Fibroblast of mammary gland (primary cell): ENCODE measurements at regions not wholly inside any gene's neighbourhood (a gene's known extent, or its start where the extent isn't known, plus 50 kb on each side); places are given as distances from the start of the nearest gene placed in this dataset.

Experiments used
- DNase-seq: peaks from one replicate; pipeline ENCODE4 v3.0.0-alpha.2; 2010; ENCODE audit warnings: low read depth
- H3K4me3 ChIP-seq: 2 replicates; pipeline ENCODE4 v1.5.1; 2011; ENCODE audit warnings: low read depth, mild to moderate bottlenecking, low read length, moderate library complexity; ENCODE audit not compliant: control insufficient read depth
- TF ChIP-seq, protein P1 (sequence below): conservative IDR thresholded peaks from 2 replicates; pipeline ENCODE4 v1.5.1; 2011; ENCODE audit warnings: low read depth, low read length, inconsistent platforms; ENCODE audit not compliant: control insufficient read depth, insufficient read depth

DNA sequence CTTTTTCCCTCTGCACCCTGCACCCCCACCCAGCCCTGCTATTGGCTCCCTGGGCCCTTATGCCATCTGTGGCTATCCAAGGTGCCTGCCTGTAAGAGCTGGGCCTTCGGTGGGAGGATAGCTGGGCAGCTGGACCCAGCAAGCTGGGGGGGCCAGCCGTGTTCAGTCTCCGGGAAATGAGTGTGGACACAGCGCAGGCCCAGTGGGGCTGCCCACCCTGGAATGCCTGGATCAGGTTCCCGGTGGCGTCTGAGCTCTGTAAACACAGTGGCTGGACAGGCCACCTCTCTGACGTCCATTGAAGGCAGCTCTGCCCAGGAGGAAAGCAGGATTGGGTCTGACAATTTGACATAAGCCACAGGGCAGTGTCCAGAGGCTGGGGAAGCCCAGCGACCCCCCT is 127.8 kb downstream of the FOXD2 start:
- DNase-seq, result no peak
- TF ChIP-seq, protein P1, sequence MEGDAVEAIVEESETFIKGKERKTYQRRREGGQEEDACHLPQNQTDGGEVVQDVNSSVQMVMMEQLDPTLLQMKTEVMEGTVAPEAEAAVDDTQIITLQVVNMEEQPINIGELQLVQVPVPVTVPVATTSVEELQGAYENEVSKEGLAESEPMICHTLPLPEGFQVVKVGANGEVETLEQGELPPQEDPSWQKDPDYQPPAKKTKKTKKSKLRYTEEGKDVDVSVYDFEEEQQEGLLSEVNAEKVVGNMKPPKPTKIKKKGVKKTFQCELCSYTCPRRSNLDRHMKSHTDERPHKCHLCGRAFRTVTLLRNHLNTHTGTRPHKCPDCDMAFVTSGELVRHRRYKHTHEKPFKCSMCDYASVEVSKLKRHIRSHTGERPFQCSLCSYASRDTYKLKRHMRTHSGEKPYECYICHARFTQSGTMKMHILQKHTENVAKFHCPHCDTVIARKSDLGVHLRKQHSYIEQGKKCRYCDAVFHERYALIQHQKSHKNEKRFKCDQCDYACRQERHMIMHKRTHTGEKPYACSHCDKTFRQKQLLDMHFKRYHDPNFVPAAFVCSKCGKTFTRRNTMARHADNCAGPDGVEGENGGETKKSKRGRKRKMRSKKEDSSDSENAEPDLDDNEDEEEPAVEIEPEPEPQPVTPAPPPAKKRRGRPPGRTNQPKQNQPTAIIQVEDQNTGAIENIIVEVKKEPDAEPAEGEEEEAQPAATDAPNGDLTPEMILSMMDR, result no peak
- no peak overlapping the region for H3K4me3 ChIP-seq

DNA sequence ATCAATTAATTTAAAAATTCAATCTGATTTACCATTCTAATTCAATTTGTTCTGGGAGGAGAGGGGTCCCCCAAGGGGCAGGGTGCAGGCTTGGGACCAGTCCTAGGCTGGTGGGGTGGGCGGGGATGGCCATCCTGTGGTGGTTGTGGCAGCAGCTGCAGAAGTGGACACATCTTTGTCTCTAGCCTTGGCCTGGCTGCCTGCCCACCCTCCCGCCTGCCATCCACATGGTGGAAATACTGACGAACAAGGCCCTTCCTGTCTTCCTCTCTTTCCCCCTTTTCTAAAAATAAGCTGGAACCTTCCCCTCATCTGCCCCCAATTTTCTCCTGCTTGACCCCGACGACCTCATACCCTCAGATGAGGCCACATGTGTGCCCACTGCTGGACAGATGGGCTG is 130.9 kb downstream of the FOXD2 start:
- no peak overlapping the region for H3K4me3 ChIP-seq
- DNase-seq, result no peak
- TF ChIP-seq, protein P1, result no peak

DNA sequence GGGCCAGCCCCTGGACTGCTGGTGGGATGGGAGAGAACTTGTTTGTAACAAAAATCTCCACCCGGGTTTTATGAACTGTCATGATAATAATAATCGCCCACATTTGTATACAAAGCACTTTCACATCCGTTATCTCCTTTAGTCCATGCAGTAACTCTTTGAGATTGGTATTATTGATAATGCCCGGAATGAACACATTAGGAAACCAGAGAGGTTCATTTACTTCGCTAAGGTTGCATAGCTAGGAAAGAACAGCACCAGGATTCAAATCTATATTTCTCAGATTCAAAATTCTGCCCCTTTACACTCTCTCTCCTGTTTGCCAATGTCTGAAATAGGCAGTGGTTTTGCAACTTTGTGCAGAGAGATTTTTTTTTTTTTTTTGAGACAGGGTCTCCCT is 131.4 kb downstream of the FOXD2 start:
- TF ChIP-seq, protein P1, result no peak
- no peak for DNase-seq

DNA sequence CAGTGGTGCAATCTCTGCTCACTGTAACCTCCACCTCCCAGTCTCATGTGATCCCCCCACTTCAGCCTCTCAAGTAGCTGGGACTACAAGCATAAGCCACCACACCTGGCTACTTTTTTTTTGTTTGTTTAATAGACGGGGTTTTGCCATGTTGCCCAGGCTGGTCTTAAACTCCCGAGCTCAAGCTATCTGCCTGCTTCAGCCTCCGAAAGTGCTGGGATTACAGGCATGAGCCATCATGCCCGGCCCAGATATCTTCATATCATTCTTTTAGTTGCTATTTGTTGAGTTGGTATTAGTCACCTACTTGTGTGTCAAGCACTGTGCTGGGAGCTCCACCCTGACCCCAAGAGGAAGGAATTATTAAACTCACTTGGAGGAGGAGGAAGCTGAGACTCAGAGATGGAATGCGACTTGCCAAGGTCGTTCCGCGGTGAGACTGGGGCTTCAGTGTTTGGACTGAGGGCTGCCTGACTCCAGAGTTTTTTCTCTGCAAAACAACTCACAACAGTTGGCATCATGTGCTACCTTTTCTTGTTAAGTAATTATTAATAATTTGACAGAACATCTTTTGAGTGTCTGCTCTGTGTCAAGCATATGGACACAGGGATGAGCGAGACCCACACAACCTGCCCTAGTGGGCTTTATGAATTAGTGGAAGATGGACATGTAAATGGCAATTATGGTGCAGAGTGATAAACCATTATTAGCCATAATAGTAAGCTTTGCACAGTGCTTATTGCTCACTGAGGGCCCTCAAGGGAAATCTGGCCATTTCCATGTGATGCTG is 132.0 kb downstream of the FOXD2 start:
- no peak overlapping the region for H3K4me3 ChIP-seq
- DNase-seq, result peak; percentile 87
- TF ChIP-seq, protein P1, result peak; percentile 66

More for the DNA sequence above, 131.4 kb downstream of the FOXD2 start:
- H3K4me3 ChIP-seq, result no peak overlapping the region

DNA sequence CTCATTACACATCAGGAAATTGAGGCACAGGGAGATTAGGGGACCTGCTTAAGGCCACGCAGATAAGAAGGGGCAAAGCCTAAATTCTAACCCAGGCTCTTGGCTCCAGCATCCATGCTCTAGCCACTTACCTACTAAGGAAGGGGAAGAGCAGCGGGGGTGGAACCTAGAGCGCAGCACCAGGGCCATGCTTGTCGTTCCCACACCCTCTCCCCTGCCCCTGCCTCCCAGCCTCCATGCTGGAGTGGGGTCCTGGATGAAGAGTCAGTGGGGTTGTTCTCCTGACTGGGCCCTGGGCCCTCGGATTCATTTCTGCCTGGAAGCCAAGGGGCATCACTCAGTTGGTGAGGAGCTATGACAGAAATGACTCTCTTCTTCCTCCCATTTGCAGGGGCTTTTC is 133.3 kb downstream of the FOXD2 start:
- no peak for DNase-seq
- H3K4me3 ChIP-seq, result no peak overlapping the region
- TF ChIP-seq, protein P1, result no peak

DNA sequence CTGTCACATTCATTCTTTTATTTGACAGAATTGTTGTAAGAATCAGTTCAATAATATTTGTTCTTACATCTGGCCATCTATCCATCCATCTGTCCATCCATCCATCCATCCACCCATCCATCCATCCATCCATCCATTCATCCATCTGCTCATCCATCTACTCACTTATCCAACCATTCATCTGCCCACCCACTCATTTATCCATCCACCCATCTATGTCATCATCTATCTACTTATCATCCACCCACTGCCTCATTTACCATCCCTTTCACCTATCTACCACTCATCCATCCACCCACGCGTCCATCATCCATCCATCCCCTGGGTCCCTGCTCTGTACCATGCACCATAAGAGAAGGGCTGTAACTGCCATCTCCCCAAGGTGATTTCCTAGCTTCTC is 134.1 kb downstream of the FOXD2 start:
- TF ChIP-seq, protein P1, result no peak
- H3K4me3 ChIP-seq, result no peak overlapping the region
- DNase-seq, result no peak
